ENCODE measurements at regions not wholly inside any gene's neighbourhood (a gene's known extent, or its start where the extent isn't known, plus 50 kb on each side); places are given as distances from the start of the nearest gene placed in this dataset.
"Not testable (repeated sequence)": the region's sequence is repeated elsewhere in the genome, so short reads cannot be mapped to it uniquely, and the experiment has no call there.

GRCh38 chr7:68706291-68706690, 892.0 kb upstream of the AUTS2 start:
- Mint-ChIP-seq H3K27me3 (ENCODE audit: low read depth) (no peaks in the 10 kb centered on the region), H3K36me3 (ENCODE audit: insufficient read depth in 2 of 2) (peaks cover 0 to 2% of the 10 kb centered on the region in 2 donors), H3K4me1 (ENCODE audit: low read depth) (no peaks in the 10 kb centered on the region), H3K4me3 (no peak overlapping the region), H3K9me3 (peaks cover 8 to 11% of the 10 kb centered on the region in 2 donors), H3K27ac (no peak overlapping the region)
- ATAC-seq (replicated peaks in 1 of 2) (no peak), DNase-seq (no peak)

- ATAC-seq (replicated peaks in 1 of 2) (no peak), DNase-seq (no peak)
- H3K27me3 Mint-ChIP-seq (ENCODE audit: low read depth) = no peaks in the 10 kb centered on the region
- no peak overlapping the region for H3K27ac Mint-ChIP-seq
- H3K9me3 Mint-ChIP-seq = peaks cover 11% of the 10 kb centered on the region in 2 donors
- H3K4me1 Mint-ChIP-seq (ENCODE audit: low read depth) = no peaks in the 10 kb centered on the region
- peaks cover 0 to 2% of the 10 kb centered on the region in 2 donors for H3K36me3 Mint-ChIP-seq (ENCODE audit: insufficient read depth in 2 of 2)
- no peak overlapping the region for H3K4me3 Mint-ChIP-seq
Measured at GRCh38 chr7:68707159-68707558, 891.1 kb upstream of the AUTS2 start.

DNA sequence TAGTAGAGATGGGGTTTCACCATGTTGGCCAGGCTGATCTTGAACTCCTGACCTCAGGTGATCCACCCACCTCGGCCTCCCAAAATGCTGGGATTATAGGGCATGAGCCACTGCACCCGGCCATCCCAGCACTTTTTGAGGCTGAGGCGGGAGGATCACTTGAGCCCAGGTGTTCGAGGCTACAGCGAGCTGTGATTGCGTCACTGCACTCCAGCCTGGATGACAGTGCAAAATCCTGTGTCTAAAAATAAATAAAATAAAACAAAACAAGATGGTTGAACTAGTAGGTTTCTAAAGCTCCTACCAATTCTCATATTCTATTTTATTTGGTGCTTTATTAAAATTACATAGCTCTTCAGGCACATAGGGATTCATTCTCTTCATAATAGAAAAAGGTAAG, 890.3 kb upstream of the AUTS2 start:
- Mint-ChIP-seq H3K36me3 (ENCODE audit: insufficient read depth in 2 of 2) (peaks cover 0 to 2% of the 10 kb centered on the region in 2 donors), H3K27me3 (ENCODE audit: low read depth) (no peaks in the 10 kb centered on the region), H3K27ac (no peak overlapping the region), H3K9me3 (peaks cover 11 to 13% of the 10 kb centered on the region in 2 donors), H3K4me1 (ENCODE audit: low read depth) (no peaks in the 10 kb centered on the region), H3K4me3 (no peak overlapping the region)
- ATAC-seq (replicated peaks in 1 of 2) (no peak), DNase-seq (no peak)

DNA sequence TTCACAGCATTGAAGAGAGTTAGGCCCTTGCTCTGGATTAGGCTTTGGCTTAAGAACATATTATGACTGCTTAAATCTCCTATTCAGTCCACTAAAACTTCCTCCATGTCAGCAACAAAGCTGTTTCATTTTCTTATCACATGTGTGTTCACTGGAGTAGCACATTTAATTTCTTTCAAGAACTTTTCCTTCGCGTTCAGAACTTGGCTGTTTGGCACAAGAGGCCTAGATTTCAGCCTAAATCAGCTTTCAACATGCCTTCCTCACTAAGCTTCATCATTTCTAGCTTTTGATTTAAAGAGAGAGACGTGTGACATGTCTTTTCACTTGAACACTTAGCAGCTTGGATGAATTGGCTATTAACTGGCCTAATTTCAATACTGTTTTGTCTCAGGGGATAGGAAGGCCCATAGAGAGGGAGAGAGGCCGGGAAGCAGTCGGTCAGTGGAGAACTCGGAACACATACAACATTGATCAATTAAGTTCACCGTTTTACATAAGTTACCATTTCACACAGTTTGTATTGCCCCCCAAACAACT, 885.2 kb upstream of the AUTS2 start:
- DNase-seq (no peak), ATAC-seq (replicated peaks in 1 of 2) (no peak)
- no peaks in the 10 kb centered on the region for H3K27me3 Mint-ChIP-seq (ENCODE audit: low read depth)
- H3K4me3 Mint-ChIP-seq = no peak overlapping the region
- H3K4me1 Mint-ChIP-seq (ENCODE audit: low read depth) = no peaks in the 10 kb centered on the region
- peaks cover 10 to 13% of the 10 kb centered on the region in 2 donors for H3K9me3 Mint-ChIP-seq
- H3K36me3 Mint-ChIP-seq (ENCODE audit: insufficient read depth in 2 of 2) = no peaks in the 10 kb centered on the region
- H3K27ac Mint-ChIP-seq = no peak overlapping the region

GRCh38 chr7:68714135-68714534, 884.1 kb upstream of the AUTS2 start:
- not testable (repeated sequence) for DNase-seq; H3K27ac Mint-ChIP-seq; H3K4me1 Mint-ChIP-seq (ENCODE audit: low read depth); ATAC-seq (replicated peaks in 1 of 2); H3K4me3 Mint-ChIP-seq; H3K36me3 Mint-ChIP-seq (ENCODE audit: insufficient read depth in 2 of 2); H3K27me3 Mint-ChIP-seq (ENCODE audit: low read depth)
- peaks cover 10 to 13% of the 10 kb centered on the region in 2 donors for H3K9me3 Mint-ChIP-seq

DNA sequence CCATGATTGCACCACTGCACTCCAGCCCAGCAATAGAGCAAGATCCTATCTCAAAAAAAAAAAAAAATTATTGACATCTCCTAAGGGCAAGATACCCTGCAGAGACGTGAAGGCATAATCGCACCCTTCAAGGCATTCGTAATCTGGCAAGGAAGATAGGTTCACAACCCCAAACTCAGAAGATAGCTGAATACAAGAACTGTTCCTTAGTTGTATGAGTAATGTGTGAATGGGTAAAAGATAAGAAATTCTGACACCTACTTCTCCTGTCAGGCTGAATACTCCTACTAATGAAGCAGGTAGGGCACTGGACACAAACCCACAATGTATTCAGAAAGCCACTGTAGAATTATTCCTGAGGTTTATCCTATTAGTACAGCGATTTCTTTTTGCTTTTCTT, 882.4 kb upstream of the AUTS2 start:
- Mint-ChIP-seq H3K4me1 (ENCODE audit: low read depth) (no peaks in the 10 kb centered on the region), H3K27ac (no peak overlapping the region), H3K9me3 (peaks cover 4 to 7% of the 10 kb centered on the region in 2 donors), H3K4me3 (no peak overlapping the region), H3K27me3 (ENCODE audit: low read depth) (no peaks in the 10 kb centered on the region), H3K36me3 (ENCODE audit: insufficient read depth in 2 of 2) (no peaks in the 10 kb centered on the region)
- ATAC-seq (replicated peaks in 1 of 2) = no peak
- no peak for DNase-seq

GRCh38 chr7:68717176-68717575, 881.1 kb upstream of the AUTS2 start:
- H3K36me3 Mint-ChIP-seq (ENCODE audit: insufficient read depth in 2 of 2) = no peaks in the 10 kb centered on the region
- H3K27me3 Mint-ChIP-seq (ENCODE audit: low read depth) = no peaks in the 10 kb centered on the region
- DNase-seq (no peak), ATAC-seq (replicated peaks in 1 of 2) (no peak)
- H3K9me3 Mint-ChIP-seq = peaks cover 4% of the 10 kb centered on the region in 2 donors
- H3K4me1 Mint-ChIP-seq (ENCODE audit: low read depth) = no peaks in the 10 kb centered on the region
- no peak overlapping the region for H3K4me3 Mint-ChIP-seq
- H3K27ac Mint-ChIP-seq = no peak overlapping the region

DNA sequence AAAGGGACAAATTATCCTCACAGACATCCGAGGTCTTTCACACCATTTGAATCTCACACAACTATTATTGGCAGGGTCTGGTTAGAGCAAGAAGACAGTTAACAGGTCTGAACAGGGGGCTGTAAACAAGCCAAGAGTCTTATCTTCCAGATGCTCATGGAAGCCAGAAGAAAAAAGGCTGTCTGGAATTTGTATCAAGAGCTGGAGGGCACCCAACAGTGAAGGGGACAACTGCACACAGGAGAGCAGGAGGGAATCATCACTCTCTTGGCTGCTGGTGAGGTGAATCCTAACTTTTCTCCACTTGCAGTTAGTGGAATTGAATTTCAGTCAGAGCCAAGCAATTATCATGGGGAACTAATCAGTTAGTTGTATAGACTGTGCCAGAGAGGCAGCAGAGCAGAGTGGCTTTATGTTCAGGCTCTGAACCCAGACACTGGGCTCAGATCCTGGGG, 880.2 kb upstream of the AUTS2 start:
- DNase-seq (no peak), ATAC-seq (replicated peaks in 1 of 2) (no peak)
- H3K27me3 Mint-ChIP-seq (ENCODE audit: low read depth) = no peaks in the 10 kb centered on the region
- H3K36me3 Mint-ChIP-seq (ENCODE audit: insufficient read depth in 2 of 2) = peaks cover 0 to 4% of the 10 kb centered on the region in 2 donors
- no peak overlapping the region for H3K27ac Mint-ChIP-seq
- H3K4me1 Mint-ChIP-seq (ENCODE audit: low read depth) = no peaks in the 10 kb centered on the region
- peaks cover under 1 to 4% of the 10 kb centered on the region in 2 donors for H3K9me3 Mint-ChIP-seq
- H3K4me3 Mint-ChIP-seq = no peak overlapping the region

GRCh38 chr7:68720697-68721096, 877.6 kb upstream of the AUTS2 start:
- Mint-ChIP-seq H3K4me3 (no peak overlapping the region), H3K36me3 (ENCODE audit: insufficient read depth in 2 of 2) (peaks cover 0 to 4% of the 10 kb centered on the region in 2 donors)
- ATAC-seq (replicated peaks in 1 of 2) = no peak

DNA sequence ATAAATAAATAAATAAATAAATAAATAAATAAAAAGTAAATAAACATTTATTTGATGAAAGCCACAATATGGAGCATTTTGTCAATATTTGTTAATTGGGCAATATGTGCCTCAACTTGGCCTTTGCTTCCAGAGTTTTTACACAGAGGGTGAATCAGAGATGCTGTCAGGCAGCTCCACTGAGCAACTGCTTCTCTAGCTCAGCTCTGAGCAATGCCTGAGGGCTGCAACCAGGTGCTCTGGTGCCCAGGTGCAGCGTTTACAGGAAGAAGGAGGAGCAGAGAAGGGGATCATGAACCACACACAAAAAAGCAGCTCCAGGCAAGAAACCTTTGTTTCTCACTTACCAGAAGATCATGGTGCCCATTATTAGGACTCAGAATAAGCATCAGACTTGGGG, 876.2 kb upstream of the AUTS2 start:
- Mint-ChIP-seq H3K27ac (no peak overlapping the region), H3K36me3 (ENCODE audit: insufficient read depth in 2 of 2) (peaks cover 0 to 4% of the 10 kb centered on the region in 2 donors), H3K4me3 (no peak overlapping the region), H3K4me1 (ENCODE audit: low read depth) (no peaks in the 10 kb centered on the region), H3K9me3 (peaks cover 2 to 6% of the 10 kb centered on the region in 2 donors), H3K27me3 (ENCODE audit: low read depth) (no peaks in the 10 kb centered on the region)
- DNase-seq (no peak), ATAC-seq (replicated peaks in 1 of 2) (no peak)

More at GRCh38 chr7:68720697-68721096, 877.6 kb upstream of the AUTS2 start:
- H3K27me3 Mint-ChIP-seq (ENCODE audit: low read depth) = no peaks in the 10 kb centered on the region
- DNase-seq = no peak
- peaks cover 2 to 6% of the 10 kb centered on the region in 2 donors for H3K9me3 Mint-ChIP-seq
- H3K4me1 Mint-ChIP-seq (ENCODE audit: low read depth) = no peaks in the 10 kb centered on the region
- no peak overlapping the region for H3K27ac Mint-ChIP-seq

GRCh38 chr7:68724965-68725364, 873.3 kb upstream of the AUTS2 start:
- Mint-ChIP-seq H3K4me1 (ENCODE audit: low read depth) (no peaks in the 10 kb centered on the region), H3K27ac (no peak overlapping the region), H3K9me3 (peaks cover 3 to 12% of the 10 kb centered on the region in 2 donors), H3K4me3 (no peak overlapping the region), H3K27me3 (ENCODE audit: low read depth) (no peaks in the 10 kb centered on the region), H3K36me3 (ENCODE audit: insufficient read depth in 2 of 2) (peaks cover 0 to 4% of the 10 kb centered on the region in 2 donors)
- no peak for ATAC-seq (replicated peaks in 1 of 2)
- DNase-seq = no peak

DNA sequence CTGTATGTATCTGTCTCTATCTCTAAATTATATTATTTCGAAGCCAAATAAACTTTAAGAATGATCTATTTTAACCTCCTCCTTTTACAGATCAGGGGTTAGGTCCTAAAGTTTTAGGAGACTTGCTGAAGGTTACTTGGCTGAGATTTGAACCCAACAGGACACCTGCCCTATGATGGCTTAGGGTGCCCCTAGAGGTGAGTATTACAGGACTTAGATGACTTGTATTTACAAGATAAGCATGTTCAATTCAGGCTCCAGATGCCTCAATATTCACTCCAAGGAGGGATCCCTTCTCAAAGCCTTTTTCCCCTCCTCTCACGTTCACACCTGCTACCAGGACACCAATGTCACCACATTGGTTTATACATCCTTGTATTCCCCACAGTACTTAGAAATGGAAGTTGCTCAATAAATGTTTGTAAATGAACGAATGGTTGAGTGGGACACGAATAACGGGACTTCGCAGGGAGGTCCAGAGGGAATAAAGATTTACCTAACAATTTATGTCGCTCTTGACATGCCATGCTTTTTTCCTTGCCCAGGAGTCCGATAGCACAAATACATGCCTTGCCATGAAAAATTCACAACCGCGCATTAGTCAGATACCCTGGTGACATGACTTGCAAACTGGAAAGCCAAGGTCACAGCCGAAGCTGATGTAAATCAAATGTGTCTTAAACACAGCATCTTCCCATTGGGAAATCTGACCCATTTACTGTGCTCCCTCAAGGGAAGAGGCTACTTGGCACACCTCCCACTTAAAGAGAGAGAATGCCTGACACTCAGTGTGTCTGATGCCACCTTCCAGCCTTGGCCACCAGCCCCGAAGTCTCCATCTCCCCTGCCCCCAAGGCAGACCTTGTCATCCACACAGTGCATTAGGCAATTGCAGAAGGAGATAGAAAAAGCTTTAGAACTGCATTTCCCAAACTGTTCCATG, 872.2 kb upstream of the AUTS2 start:
- H3K27me3 Mint-ChIP-seq (ENCODE audit: low read depth) = no peaks in the 10 kb centered on the region
- H3K4me3 Mint-ChIP-seq = no peak overlapping the region
- no peak overlapping the region for H3K27ac Mint-ChIP-seq
- no peak for ATAC-seq (replicated peaks in 1 of 2)
- peaks cover 3 to 12% of the 10 kb centered on the region in 2 donors for H3K9me3 Mint-ChIP-seq
- no peaks in the 10 kb centered on the region for H3K4me1 Mint-ChIP-seq (ENCODE audit: low read depth)
- DNase-seq = no peak
- H3K36me3 Mint-ChIP-seq (ENCODE audit: insufficient read depth in 2 of 2) = peaks cover 0 to 4% of the 10 kb centered on the region in 2 donors

- H3K27me3 Mint-ChIP-seq (ENCODE audit: low read depth); H3K4me1 Mint-ChIP-seq (ENCODE audit: low read depth); H3K27ac Mint-ChIP-seq; H3K36me3 Mint-ChIP-seq (ENCODE audit: insufficient read depth in 2 of 2); H3K4me3 Mint-ChIP-seq; ATAC-seq (replicated peaks in 1 of 2); DNase-seq: not testable (repeated sequence)
- peaks cover 3 to 10% of the 10 kb centered on the region in 2 donors for H3K9me3 Mint-ChIP-seq
Measured at GRCh38 chr7:68728720-68729119, 869.6 kb upstream of the AUTS2 start.

All from activated T-cell treated with anti-CD3 and anti-CD28 coated beads, Interleukin-2, amount 50 U/mL, for 72 hours (primary cell).